GM23338 (cell line): ENCODE measurements at regions not wholly inside any gene's neighbourhood (a gene's known extent, or its start where the extent isn't known, plus 50 kb on each side); places are given as distances from the start of the nearest gene placed in this dataset.

Experiments
- ATAC-seq: fragments of 200-7000 bp; cut with Tn5 transposase; 3 replicates; pipeline ENCODE4 v1.9.1; 2020
- DNase-seq: peaks from one replicate; pipeline ENCODE4 v3.0.0-alpha.2; 2015; ENCODE audit warnings: low spot score
- H2AFZ ChIP-seq: fragments of 200-600 bp; sonication (generic); 2 replicates; pipeline ENCODE4 v1.8.0; 2016; ENCODE audit warnings: antibody characterized with exemption, mild to moderate bottlenecking, moderate library complexity
- H3F3A ChIP-seq: fragments of 200-600 bp; sonication (generic); replicated peaks from 2 replicates; pipeline ENCODE4 v1.8.0; 2017; ENCODE audit warnings: antibody characterized with exemption, mixed run types, low read depth
- H3K27ac ChIP-seq: fragments of 200-600 bp; sonication (generic); 2 replicates; pipeline ENCODE4 v1.6.1; 2016; ENCODE audit warnings: low read depth
- H3K27me3 ChIP-seq: fragments of 200-600 bp; sonication (generic); 2 replicates; pipeline ENCODE4 v1.8.0; 2016; ENCODE audit warnings: mild to moderate bottlenecking, mixed run types, moderate library complexity; ENCODE audit not compliant: insufficient read depth
- H3K36me3 ChIP-seq: fragments of 200-600 bp; sonication (generic); 2 replicates; pipeline ENCODE4 v1.8.0; 2016; ENCODE audit warnings: mild to moderate bottlenecking; ENCODE audit not compliant: insufficient read depth
- H3K4me1 ChIP-seq: fragments of 200-600 bp; sonication (generic); 2 replicates; pipeline ENCODE4 v1.8.0; 2016; ENCODE audit warnings: mild to moderate bottlenecking, moderate library complexity; ENCODE audit not compliant: insufficient read depth
- H3K4me2 ChIP-seq: fragments of 200-600 bp; sonication (generic); 2 replicates; pipeline ENCODE4 v1.7.1; 2017; ENCODE audit warnings: mixed run types
- H3K4me3 ChIP-seq: fragments of 200-600 bp; sonication (generic); 2 replicates; pipeline ENCODE4 v1.6.1; 2016; ENCODE audit warnings: mixed run types
- H3K79me2 ChIP-seq: fragments of 200-600 bp; sonication (generic); replicated peaks from 2 replicates; pipeline ENCODE4 v1.8.0; 2017; ENCODE audit warnings: mild to moderate bottlenecking; ENCODE audit not compliant: insufficient read depth
- H3K9me2 ChIP-seq: fragments of 200-600 bp; sonication (generic); 2 replicates; pipeline ENCODE4 v1.8.0; 2017; ENCODE audit not compliant: insufficient read depth
- H4K20me1 ChIP-seq: fragments of 200-600 bp; sonication (generic); replicated peaks from 2 replicates; pipeline ENCODE4 v1.8.0; 2017; ENCODE audit warnings: mild to moderate bottlenecking; ENCODE audit not compliant: insufficient read depth
- H3K27ac Mint-ChIP-seq: 2 replicates; pipeline ENCODE4 v1.8.0; 2020; ENCODE audit warnings: inconsistent platforms, mild to moderate bottlenecking, moderate library complexity, mixed read lengths
- H3K27me3 Mint-ChIP-seq: 3 replicates; pipeline ENCODE4 v1.8.0; 2022; ENCODE audit warnings: low read depth, mild to moderate bottlenecking, moderate library complexity, mixed read lengths, inconsistent platforms; ENCODE audit not compliant: insufficient read depth, poor library complexity
- H3K36me3 Mint-ChIP-seq: 3 replicates; pipeline ENCODE4 v1.8.0; 2021; ENCODE audit warnings: low read depth, mild to moderate bottlenecking, inconsistent platforms, moderate library complexity, mixed read lengths
- H3K4me1 Mint-ChIP-seq: 3 replicates; pipeline ENCODE4 v1.8.0; 2020; ENCODE audit warnings: mild to moderate bottlenecking, inconsistent platforms, mixed read lengths
- H3K4me3 Mint-ChIP-seq: 3 replicates; pipeline ENCODE4 v1.8.0; 2021; ENCODE audit warnings: moderate library complexity, mild to moderate bottlenecking, inconsistent platforms, mixed read lengths
- H3K9me3 Mint-ChIP-seq: 3 replicates; pipeline ENCODE4 v1.8.0; 2020; ENCODE audit warnings: moderate library complexity, mild to moderate bottlenecking, inconsistent platforms, mixed read lengths
- CREB1 ChIP-seq: fragments of 250-450 bp; sonication (Bioruptor Pico); IDR thresholded peaks from 2 replicates; pipeline ENCODE4 v1.5.0; 2020; ENCODE audit warnings: low read depth, mild to moderate bottlenecking, moderate library complexity
- EZH2 ChIP-seq: fragments of 200-600 bp; sonication (generic); IDR thresholded peaks from one replicate; pipeline ENCODE4 v1.8.0; 2017; ENCODE audit warnings: antibody characterized with exemption, mild to moderate bottlenecking, low read depth; ENCODE audit not compliant: unreplicated experiment
- EZH2phosphoT487 ChIP-seq: fragments of 200-600 bp; sonication (generic); IDR thresholded peaks from one replicate; pipeline ENCODE4 v1.8.1; 2018; ENCODE audit warnings: antibody characterized with exemption; ENCODE audit not compliant: unreplicated experiment
- JUNB ChIP-seq: IDR thresholded peaks from one replicate; pipeline ENCODE4 v1.6.1; 2016; ENCODE audit warnings: antibody characterized with exemption; ENCODE audit not compliant: unreplicated experiment
- NANOG ChIP-seq: IDR thresholded peaks from 2 replicates; pipeline ENCODE4 v1.6.1; 2016; ENCODE audit warnings: antibody characterized with exemption, borderline replicate concordance
- POLR2AphosphoS5 ChIP-seq: IDR thresholded peaks from 2 replicates; pipeline ENCODE4 v1.6.1; 2016; ENCODE audit warnings: antibody characterized with exemption, low read depth
- STAT1 ChIP-seq: IDR thresholded peaks from one replicate; pipeline ENCODE4 v1.6.1; 2016; ENCODE audit warnings: antibody characterized with exemption; ENCODE audit not compliant: unreplicated experiment
- ZNF114 ChIP-seq: fragments of 250-450 bp; sonication (Bioruptor Pico); IDR thresholded peaks from 2 replicates; pipeline ENCODE4 v1.5.0; 2020; ENCODE audit warnings: mild to moderate bottlenecking, moderate library complexity
- ZNF331 ChIP-seq: fragments of 250-450 bp; sonication (Bioruptor Pico); IDR thresholded peaks from 2 replicates; pipeline ENCODE4 v1.5.0; 2020; ENCODE audit warnings: low read depth, mild to moderate bottlenecking, moderate library complexity
- TF ChIP-seq, protein P1 (sequence below), 2 experiments: fragments of 200-600 bp in 1 of 2; sonication (generic) in 1 of 2; conservative IDR thresholded peaks; 2 replicates each; pipeline versions ENCODE4 v1.5.1 to v1.6.1; 2016 to 2017; ENCODE audit warnings: antibody characterized with exemption in 2 of 2, low read depth in 2 of 2, mild to moderate bottlenecking in 2 of 2, moderate library complexity in 1 of 2
- TF ChIP-seq, protein P2 (sequence below): IDR thresholded peaks from one replicate; pipeline ENCODE4 v1.6.1; 2018; ENCODE audit warnings: antibody characterized with exemption; ENCODE audit not compliant: unreplicated experiment
- TF ChIP-seq, protein P3 (sequence below): fragments of 250-450 bp; sonication (Bioruptor Pico); IDR thresholded peaks from 2 replicates; pipeline ENCODE4 v1.5.0; 2020; ENCODE audit warnings: mild to moderate bottlenecking, moderate library complexity
- TF ChIP-seq, protein P4 (sequence below): IDR thresholded peaks from 2 replicates; pipeline ENCODE4 v1.6.1; 2016; ENCODE audit warnings: antibody characterized with exemption

DNA sequence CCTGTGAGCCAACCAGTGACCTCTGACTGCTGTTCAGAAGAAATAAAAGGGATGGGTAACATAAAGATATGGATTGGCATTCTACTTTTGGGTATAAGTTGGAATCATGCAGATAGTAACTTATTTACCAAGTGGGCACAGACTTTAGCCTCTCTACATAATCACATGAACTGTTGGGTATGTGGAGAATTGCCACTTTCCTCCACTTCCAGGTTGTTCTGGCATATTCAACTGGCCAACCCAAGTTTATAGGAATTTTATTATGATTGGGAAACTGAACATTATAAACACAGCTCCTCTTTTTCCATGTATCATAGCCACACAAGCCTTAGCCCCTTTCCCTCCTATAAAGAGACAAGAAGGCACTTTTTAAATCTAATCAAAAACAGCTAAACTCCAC is 179.3 kb downstream of the RNF152 start:
- peaks cover 9% of the 10 kb centered on the region; the same call in 2 of the 3 replicates for H3K9me3 Mint-ChIP-seq
- DNase-seq (no peak), ATAC-seq (no peak)
- H4K20me1 ChIP-seq = no peaks in the 10 kb centered on the region
- H3K27ac ChIP-seq = no peak overlapping the region
- no peaks in the 10 kb centered on the region for H3K27me3 ChIP-seq
- no peaks in the 10 kb centered on the region for H3K36me3 Mint-ChIP-seq
- no peak overlapping the region for H3K27ac Mint-ChIP-seq
- no peak overlapping the region for H3K4me3 Mint-ChIP-seq
- no peak overlapping the region for H3K4me3 ChIP-seq
- no peak overlapping the region for H3K4me2 ChIP-seq
- H3K4me1 ChIP-seq = peaks cover 2% of the 10 kb centered on the region
- H3K4me1 Mint-ChIP-seq = peaks cover under 1% of the 10 kb centered on the region; the same call in 1 of the 3 replicates
- H2AFZ ChIP-seq = no peak overlapping the region
- no peaks in the 10 kb centered on the region for H3K9me2 ChIP-seq
- H3K27me3 Mint-ChIP-seq = peaks cover 3% of the 10 kb centered on the region
- H3K79me2 ChIP-seq = no peaks in the 10 kb centered on the region
- H3F3A ChIP-seq = no peaks in the 10 kb centered on the region
- TF ChIP-seq, protein P1, sequence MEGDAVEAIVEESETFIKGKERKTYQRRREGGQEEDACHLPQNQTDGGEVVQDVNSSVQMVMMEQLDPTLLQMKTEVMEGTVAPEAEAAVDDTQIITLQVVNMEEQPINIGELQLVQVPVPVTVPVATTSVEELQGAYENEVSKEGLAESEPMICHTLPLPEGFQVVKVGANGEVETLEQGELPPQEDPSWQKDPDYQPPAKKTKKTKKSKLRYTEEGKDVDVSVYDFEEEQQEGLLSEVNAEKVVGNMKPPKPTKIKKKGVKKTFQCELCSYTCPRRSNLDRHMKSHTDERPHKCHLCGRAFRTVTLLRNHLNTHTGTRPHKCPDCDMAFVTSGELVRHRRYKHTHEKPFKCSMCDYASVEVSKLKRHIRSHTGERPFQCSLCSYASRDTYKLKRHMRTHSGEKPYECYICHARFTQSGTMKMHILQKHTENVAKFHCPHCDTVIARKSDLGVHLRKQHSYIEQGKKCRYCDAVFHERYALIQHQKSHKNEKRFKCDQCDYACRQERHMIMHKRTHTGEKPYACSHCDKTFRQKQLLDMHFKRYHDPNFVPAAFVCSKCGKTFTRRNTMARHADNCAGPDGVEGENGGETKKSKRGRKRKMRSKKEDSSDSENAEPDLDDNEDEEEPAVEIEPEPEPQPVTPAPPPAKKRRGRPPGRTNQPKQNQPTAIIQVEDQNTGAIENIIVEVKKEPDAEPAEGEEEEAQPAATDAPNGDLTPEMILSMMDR (conservative IDR thresholded peaks at IDR 0.05; ENCODE audit: low read depth in 2 of 2) = no peak
- TF ChIP-seq STAT1 (no peak), ZNF331 (CRISPR knock-in tag) (no peak), CREB1 (CRISPR knock-in tag) (no peak), POLR2AphosphoS5 (no peak), EZH2phosphoT487 (no peak), JUNB (no peak), EZH2 (no peak), NANOG (no peak), ZNF114 (no peak)
- TF ChIP-seq, protein P2, sequence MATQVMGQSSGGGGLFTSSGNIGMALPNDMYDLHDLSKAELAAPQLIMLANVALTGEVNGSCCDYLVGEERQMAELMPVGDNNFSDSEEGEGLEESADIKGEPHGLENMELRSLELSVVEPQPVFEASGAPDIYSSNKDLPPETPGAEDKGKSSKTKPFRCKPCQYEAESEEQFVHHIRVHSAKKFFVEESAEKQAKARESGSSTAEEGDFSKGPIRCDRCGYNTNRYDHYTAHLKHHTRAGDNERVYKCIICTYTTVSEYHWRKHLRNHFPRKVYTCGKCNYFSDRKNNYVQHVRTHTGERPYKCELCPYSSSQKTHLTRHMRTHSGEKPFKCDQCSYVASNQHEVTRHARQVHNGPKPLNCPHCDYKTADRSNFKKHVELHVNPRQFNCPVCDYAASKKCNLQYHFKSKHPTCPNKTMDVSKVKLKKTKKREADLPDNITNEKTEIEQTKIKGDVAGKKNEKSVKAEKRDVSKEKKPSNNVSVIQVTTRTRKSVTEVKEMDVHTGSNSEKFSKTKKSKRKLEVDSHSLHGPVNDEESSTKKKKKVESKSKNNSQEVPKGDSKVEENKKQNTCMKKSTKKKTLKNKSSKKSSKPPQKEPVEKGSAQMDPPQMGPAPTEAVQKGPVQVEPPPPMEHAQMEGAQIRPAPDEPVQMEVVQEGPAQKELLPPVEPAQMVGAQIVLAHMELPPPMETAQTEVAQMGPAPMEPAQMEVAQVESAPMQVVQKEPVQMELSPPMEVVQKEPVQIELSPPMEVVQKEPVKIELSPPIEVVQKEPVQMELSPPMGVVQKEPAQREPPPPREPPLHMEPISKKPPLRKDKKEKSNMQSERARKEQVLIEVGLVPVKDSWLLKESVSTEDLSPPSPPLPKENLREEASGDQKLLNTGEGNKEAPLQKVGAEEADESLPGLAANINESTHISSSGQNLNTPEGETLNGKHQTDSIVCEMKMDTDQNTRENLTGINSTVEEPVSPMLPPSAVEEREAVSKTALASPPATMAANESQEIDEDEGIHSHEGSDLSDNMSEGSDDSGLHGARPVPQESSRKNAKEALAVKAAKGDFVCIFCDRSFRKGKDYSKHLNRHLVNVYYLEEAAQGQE = no peak
- TF ChIP-seq, protein P3, sequence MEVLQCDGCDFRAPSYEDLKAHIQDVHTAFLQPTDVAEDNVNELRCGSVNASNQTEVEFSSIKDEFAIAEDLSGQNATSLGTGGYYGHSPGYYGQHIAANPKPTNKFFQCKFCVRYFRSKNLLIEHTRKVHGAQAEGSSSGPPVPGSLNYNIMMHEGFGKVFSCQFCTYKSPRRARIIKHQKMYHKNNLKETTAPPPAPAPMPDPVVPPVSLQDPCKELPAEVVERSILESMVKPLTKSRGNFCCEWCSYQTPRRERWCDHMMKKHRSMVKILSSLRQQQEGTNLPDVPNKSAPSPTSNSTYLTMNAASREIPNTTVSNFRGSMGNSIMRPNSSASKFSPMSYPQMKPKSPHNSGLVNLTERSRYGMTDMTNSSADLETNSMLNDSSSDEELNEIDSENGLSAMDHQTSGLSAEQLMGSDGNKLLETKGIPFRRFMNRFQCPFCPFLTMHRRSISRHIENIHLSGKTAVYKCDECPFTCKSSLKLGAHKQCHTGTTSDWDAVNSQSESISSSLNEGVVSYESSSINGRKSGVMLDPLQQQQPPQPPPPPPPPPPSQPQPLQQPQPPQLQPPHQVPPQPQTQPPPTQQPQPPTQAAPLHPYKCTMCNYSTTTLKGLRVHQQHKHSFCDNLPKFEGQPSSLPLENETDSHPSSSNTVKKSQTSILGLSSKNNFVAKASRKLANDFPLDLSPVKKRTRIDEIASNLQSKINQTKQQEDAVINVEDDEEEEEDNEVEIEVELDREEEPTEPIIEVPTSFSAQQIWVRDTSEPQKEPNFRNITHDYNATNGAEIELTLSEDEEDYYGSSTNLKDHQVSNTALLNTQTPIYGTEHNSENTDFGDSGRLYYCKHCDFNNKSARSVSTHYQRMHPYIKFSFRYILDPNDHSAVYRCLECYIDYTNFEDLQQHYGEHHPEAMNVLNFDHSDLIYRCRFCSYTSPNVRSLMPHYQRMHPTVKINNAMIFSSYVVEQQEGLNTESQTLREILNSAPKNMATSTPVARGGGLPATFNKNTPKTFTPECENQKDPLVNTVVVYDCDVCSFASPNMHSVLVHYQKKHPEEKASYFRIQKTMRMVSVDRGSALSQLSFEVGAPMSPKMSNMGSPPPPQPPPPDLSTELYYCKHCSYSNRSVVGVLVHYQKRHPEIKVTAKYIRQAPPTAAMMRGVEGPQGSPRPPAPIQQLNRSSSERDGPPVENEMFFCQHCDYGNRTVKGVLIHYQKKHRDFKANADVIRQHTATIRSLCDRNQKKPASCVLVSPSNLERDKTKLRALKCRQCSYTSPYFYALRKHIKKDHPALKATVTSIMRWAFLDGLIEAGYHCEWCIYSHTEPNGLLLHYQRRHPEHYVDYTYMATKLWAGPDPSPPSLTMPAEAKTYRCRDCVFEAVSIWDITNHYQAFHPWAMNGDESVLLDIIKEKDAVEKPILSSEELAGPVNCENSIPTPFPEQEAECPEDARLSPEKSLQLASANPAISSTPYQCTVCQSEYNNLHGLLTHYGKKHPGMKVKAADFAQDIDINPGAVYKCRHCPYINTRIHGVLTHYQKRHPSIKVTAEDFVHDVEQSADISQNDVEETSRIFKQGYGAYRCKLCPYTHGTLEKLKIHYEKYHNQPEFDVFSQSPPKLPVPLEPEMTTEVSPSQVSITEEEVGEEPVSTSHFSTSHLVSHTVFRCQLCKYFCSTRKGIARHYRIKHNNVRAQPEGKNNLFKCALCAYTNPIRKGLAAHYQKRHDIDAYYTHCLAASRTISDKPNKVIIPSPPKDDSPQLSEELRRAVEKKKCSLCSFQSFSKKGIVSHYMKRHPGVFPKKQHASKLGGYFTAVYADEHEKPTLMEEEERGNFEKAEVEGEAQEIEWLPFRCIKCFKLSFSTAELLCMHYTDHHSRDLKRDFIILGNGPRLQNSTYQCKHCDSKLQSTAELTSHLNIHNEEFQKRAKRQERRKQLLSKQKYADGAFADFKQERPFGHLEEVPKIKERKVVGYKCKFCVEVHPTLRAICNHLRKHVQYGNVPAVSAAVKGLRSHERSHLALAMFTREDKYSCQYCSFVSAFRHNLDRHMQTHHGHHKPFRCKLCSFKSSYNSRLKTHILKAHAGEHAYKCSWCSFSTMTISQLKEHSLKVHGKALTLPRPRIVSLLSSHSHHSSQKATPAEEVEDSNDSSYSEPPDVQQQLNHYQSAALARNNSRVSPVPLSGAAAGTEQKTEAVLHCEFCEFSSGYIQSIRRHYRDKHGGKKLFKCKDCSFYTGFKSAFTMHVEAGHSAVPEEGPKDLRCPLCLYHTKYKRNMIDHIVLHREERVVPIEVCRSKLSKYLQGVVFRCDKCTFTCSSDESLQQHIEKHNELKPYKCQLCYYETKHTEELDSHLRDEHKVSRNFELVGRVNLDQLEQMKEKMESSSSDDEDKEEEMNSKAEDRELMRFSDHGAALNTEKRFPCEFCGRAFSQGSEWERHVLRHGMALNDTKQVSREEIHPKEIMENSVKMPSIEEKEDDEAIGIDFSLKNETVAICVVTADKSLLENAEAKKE (CRISPR knock-in tag) = no peak
- TF ChIP-seq, protein P4, sequence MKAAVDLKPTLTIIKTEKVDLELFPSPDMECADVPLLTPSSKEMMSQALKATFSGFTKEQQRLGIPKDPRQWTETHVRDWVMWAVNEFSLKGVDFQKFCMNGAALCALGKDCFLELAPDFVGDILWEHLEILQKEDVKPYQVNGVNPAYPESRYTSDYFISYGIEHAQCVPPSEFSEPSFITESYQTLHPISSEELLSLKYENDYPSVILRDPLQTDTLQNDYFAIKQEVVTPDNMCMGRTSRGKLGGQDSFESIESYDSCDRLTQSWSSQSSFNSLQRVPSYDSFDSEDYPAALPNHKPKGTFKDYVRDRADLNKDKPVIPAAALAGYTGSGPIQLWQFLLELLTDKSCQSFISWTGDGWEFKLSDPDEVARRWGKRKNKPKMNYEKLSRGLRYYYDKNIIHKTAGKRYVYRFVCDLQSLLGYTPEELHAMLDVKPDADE = no peak
- no peaks in the 10 kb centered on the region for H3K36me3 ChIP-seq
